NCI-H1417 (cell line): ENCODE measurements at regions not wholly inside any gene's neighbourhood (a gene's known extent, or its start where the extent isn't known, plus 50 kb on each side); places are given as distances from the start of the nearest gene placed in this dataset.
"Not testable (repeated sequence)": the region's sequence is repeated elsewhere in the genome, so short reads cannot be mapped to it uniquely, and the experiment has no call there.

Experiments
- DNase-seq, 3 experiments: peaks; one replicate each; lab custom pipeline; 2025; lab: John Stamatoyannopoulos, UW

- DNase-seq, result no peak
Observed at GRCh38 chr12:87425942-87426554, 603.2 kb downstream of the C12orf50 start.

DNA sequence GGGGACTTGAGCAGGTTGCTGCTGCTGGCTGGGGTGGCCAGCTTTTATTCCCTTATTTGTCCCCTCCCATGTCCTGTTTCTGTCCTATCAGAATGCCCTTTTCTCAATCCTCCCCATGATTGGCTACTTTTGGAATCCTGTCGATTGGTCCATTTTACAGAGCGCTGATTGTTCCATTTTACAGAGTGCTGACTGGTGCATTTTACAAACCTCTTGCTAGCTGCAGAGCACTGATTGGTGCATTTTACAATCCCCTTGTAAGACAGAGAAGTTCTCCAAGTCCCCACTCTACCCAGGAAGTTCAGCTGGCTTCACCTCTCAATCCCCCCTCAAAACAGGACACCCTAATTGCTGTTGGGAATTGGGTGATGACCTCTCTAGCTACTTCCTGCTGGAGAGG lies 608.0 kb downstream of the C12orf50 start:
- not testable (repeated sequence) for DNase-seq

- no peak for DNase-seq
Observed at GRCh38 chr12:87413784-87414183, 615.4 kb downstream of the C12orf50 start.

DNA sequence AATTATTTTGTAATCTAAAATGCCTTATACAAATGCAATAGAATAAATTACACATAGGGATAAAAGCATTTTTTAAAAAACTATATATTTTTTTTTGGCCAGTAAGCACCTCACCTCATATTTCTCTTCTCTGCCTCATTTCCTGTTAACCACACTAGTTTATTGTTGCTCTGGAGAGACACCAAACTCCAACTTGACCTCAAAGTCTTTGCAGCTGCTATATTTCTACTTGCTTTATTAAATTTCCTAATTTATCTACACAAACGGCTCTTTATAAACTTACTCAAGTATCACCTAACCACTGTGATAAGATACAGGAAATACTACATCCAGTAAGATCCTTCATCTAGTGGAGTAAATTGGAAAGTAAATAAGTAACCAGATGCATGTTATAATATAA lies 622.3 kb downstream of the C12orf50 start:
- DNase-seq, result no peak

DNA sequence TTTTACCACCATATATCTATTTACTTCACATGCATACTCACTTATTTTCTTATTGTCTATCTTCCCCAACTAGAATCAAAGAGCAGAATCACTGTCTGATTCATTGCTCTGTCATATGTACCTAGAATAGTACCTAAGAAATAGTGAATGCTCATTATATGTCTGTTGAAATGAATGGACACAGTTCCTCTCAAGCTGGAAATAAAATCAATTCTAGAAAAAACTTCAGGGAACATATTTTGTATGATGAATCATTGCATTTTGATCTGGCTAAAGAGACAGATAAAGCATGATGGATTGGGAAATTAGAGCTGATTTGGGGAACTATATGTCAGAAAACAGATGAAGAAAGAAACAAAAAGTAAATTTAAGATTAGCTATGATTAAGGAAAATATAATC lies 623.3 kb downstream of the C12orf50 start:
- no peak for DNase-seq

DNA sequence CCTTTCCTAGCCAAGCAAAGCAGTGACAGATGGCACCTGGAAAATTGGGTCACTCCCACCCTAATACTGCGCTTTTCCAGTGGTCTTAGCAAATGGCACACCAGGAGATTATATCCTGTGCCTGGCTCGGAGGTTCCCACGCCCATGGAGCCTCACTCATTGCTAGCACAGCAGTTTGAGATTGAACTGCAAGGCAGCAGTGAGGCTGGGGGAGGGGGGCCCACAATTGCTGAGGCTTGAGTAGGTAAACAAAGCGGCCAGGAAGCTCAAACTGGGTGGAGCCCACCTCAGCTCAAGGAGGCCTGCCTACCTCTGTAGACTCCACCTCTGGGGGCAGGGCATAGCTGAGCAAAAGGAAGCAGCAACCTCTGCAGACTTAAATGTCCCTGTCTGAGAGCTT lies 635.0 kb downstream of the C12orf50 start:
- peak in 1 of 3 experiments; percentile 10 for DNase-seq

- DNase-seq, result no peak
Observed at GRCh38 chr12:87388376-87388775, 640.8 kb downstream of the C12orf50 start.

- DNase-seq, result no peak
Observed at GRCh38 chr12:87385322-87385721, 643.9 kb downstream of the C12orf50 start.

GRCh38 chr12:87384226-87384625 lies 645.0 kb downstream of the C12orf50 start:
- DNase-seq, result no peak

GRCh38 chr12:87383680-87384079 lies 645.5 kb downstream of the C12orf50 start:
- no peak for DNase-seq

GRCh38 chr12:87382959-87383566 lies 646.1 kb downstream of the C12orf50 start:
- peak in 2 of 3 experiments; percentile 20 to 60 for DNase-seq

GRCh38 chr12:87382436-87382835 lies 646.8 kb downstream of the C12orf50 start:
- DNase-seq, result no peak

DNA sequence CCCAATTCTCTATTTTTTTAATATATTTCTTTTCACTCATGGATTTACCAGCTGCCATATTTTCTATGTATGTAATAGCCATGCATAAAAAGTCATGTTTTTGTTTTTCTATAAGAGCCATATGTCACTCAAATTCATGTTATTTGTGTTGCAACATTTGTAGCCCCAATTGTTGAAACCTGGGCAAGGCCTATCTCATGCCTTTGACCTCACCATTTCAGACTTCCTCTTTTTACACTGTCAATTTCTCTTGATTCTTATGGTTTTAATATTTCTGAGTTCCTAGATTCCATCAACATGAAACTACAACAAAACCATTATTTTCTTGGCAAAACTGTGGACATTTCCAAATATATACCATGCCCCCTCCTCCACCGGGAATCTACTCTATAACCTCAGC lies 647.5 kb downstream of the C12orf50 start:
- no peak for DNase-seq

DNA sequence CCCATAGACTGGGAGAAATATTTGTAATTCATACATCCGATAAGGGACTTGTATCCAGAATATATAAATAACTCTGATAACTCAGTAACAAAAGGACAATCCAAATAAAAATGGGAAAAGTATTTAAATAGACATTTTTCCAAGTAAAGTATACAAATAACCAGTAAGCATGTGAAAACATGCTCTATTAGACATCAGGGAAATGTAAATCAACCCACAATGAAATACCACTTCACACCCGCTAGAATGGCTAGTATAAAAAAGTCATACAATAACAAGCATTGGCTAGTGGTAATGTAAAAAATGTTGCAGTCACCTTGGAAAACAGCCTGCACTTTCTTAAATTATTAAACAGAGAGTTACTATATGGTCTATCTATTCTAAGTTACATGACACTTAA lies 650.7 kb downstream of the C12orf50 start:
- DNase-seq, result no peak

GRCh38 chr12:87376722-87377121 lies 652.5 kb downstream of the C12orf50 start:
- DNase-seq, result no peak

DNA sequence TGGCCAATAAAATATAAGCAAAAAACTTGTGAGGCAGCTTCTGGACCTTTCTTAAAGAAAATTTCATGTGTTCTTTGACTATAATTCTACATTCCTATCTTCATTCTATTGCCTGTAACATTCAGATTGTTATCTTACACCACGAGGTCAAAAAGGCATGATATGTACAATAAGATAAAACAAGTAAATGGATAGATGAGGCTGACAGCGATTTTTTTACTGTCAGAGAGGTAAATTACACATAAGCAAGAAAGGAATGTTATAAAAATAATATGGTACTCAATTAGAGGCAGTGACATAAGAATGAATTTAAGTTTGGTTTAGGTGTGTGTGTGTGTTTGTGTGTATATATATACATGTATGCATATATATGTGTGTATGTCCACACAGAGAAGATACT lies 660.0 kb downstream of the C12orf50 start:
- DNase-seq, result peak in 2 of 3 experiments; percentile 32 to 33

DNA sequence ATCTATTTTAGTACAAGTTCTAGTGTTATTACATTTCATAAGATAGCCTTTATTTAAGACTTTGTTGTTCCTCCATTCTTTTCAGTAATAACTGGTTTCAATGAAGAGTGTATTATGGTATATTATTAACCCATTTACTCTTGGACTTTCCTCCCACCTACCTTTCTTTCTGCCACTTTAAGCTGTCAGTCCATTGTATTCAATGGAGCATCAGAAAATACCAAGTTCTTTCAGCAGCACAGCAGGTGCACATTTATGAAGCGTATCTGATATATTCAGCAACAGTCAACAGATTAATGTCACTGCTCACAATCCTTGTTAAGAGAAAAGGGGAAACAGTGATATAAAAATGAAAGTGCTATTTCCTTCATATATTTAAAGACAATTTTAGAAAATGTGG lies 660.9 kb downstream of the C12orf50 start:
- DNase-seq, result peak; percentile 81 to 97 (median 94)

DNA sequence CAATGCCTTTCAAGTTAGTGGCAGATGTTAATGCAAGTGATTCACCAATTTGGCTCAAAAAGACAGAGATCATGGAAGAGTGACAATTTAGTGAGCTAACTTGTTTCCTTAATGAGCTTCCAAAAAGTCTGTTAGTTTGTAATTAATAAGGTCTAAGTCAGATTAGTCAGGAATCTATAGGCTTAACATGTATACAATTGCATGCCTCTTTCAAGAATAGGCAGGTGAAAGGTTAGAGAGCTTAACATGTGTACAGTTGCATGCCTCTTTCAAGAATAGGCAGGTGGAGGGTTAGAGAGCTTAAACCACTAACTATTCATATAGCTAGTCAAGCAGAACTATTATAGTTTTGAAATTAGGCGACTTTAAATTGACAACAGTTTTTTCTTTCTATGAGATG lies 663.8 kb downstream of the C12orf50 start:
- DNase-seq, result peak in 2 of 3 experiments; percentile 48 to 78

DNA sequence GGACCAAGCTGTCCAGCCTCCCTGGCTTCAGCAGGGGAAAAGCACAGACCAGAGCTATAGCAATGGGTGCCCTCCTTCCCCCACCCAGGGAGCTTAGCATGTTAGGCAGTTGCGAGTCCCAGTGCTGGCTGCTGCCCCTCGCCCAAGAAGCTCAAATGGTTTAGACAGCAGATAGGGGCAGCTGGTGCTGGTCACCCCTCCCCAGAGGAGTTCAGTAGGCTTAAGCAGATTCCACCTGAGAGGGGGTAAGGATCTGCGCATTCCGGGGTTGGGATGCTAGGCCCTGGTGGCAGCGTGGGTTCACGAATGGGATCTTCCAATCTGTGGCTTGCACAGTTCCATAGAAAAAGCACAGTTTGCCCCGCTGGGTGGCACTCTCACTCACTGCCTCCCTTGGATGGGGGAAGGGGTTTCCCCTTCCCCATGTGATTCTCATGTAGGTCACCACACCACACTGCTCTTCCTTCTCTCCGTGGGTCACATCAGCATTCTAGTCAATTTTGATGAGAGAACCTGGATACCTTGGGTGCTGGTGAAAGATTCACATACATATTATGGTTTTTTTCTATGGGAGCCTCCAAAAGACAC lies 665.6 kb downstream of the C12orf50 start:
- no peak for DNase-seq

DNA sequence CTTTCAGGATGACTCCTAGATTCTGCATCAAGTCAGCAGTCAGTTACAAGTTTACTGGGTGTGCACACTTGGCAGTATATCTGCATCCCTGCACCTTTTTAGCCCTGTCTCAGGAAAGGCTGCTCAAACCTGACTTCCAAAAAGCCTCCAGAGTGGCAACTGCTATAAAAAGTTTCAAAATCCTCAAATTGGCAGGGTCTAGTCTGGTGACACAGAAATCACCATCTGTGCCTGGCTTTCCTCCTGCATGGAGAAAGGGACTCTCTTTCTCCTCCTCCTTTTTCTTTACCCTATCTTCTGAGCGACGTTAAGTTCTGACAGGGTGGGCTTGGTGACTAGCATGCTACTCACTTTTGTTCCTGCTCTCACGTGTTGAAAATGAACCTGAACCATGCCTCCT lies 679.5 kb downstream of the C12orf50 start:
- no peak for DNase-seq

- DNase-seq, result no peak
Observed at GRCh38 chr12:87348071-87348470, 681.1 kb downstream of the C12orf50 start.

DNA sequence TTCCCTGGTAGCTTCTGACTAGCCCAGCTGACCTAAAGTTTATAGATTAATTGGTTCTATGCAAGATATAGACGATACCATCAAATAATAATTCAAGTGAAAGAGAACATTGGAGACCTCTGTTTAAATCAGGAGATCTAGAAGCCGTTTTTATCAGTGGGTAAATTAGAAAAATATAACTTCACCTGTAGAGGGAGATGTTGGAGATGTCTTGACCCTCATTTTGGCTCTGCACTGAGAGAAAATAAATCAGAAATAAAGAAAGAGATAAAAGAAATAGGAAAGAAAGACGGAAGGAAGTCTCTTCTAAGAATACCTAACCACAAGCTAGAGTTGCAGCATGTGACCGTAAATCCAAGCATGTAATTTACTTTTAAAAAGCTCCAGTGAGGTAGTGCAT lies 684.5 kb downstream of the C12orf50 start:
- DNase-seq, result no peak

GRCh38 chr12:87338681-87339080 lies 690.5 kb downstream of the C12orf50 start:
- no peak for DNase-seq
